ENCODE measurements at regions not wholly inside any gene's neighbourhood (a gene's known extent, or its start where the extent isn't known, plus 50 kb on each side); places are given as distances from the start of the nearest gene placed in this dataset.

GRCh38 chr20:39641423-39641822, 679.3 kb downstream of the DHX35 start:
- TF ChIP-seq CTCF (IDR thresholded peaks at IDR 0.05; ENCODE audit: insufficient read depth, low read length, poor library complexity, severe bottlenecking): no peak
- no peak for TF ChIP-seq EZH2phosphoT487 (conservative IDR thresholded peaks at IDR 0.05; ENCODE audit: low read length)

All from SU-DHL-6 (cell line).